Adrenal gland (tissue), 5 donors: ENCODE measurements at regions not wholly inside any gene's neighbourhood (a gene's known extent, or its start where the extent isn't known, plus 50 kb on each side); places are given as distances from the start of the nearest gene placed in this dataset.

Source experiments
- CTCF ChIP-seq, 6 experiments: fragments of 450-650 bp in 4 of 6; fragments of 200-600 bp in 2 of 6; sonication (generic) in 1 of 6; IDR thresholded peaks; 1 replicate in 5 of 6; 2 replicates in 1 of 6; pipeline versions ENCODE4 v1.5.1 to v1.8.0; 2016 to 2021; ENCODE audit warnings: antibody characterized with exemption in 6 of 6, mild to moderate bottlenecking in 2 of 6, moderate library complexity in 1 of 6
- POLR2A ChIP-seq, 2 donors: fragments of 450-650 bp; IDR thresholded peaks; one replicate each; pipeline ENCODE4 v1.6.1; 2017; ENCODE audit warnings: antibody characterized with exemption in 2 of 2, mild to moderate bottlenecking in 2 of 2, moderate library complexity in 1 of 2
- donor health status: DM: no; HTN: no; CAD: no.

GRCh38 chr2:30055548-30055947 lies 91.3 kb upstream of the YPEL5 start:
- TF ChIP-seq CTCF (IDR thresholded peaks at IDR 0.05) (no peak), POLR2A (IDR thresholded peaks at IDR 0.05) (no peak)
